ENCODE measurements at regions not wholly inside any gene's neighbourhood (a gene's known extent, or its start where the extent isn't known, plus 50 kb on each side); places are given as distances from the start of the nearest gene placed in this dataset.

DNA sequence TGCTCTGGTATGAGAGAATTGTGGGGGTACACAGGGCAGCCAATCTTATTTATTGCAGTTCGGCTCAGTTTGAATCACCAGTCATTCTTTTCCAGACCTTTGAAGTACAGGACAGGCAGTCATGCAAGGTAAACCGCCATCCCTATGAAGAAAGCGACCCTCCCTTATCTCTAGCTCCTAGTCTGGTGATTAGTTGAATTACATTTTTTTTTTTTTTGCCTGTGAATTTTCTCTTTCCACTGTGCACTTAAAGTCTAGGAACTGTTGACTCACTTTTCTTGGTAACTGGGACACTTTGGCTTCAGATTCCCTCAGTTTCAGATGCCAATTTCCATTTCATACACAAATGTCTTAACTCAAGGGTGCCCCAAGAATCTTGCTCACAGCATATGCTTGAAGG lies 82.4 kb upstream of the FAM9C start:
- TF ChIP-seq, protein P1, sequence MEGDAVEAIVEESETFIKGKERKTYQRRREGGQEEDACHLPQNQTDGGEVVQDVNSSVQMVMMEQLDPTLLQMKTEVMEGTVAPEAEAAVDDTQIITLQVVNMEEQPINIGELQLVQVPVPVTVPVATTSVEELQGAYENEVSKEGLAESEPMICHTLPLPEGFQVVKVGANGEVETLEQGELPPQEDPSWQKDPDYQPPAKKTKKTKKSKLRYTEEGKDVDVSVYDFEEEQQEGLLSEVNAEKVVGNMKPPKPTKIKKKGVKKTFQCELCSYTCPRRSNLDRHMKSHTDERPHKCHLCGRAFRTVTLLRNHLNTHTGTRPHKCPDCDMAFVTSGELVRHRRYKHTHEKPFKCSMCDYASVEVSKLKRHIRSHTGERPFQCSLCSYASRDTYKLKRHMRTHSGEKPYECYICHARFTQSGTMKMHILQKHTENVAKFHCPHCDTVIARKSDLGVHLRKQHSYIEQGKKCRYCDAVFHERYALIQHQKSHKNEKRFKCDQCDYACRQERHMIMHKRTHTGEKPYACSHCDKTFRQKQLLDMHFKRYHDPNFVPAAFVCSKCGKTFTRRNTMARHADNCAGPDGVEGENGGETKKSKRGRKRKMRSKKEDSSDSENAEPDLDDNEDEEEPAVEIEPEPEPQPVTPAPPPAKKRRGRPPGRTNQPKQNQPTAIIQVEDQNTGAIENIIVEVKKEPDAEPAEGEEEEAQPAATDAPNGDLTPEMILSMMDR (IDR thresholded peaks at IDR 0.05): no peak
- no peak for TF ChIP-seq POLR2A (IDR thresholded peaks at IDR 0.05)
